ENCODE measurements at regions not wholly inside any gene's neighbourhood (a gene's known extent, or its start where the extent isn't known, plus 50 kb on each side); places are given as distances from the start of the nearest gene placed in this dataset.

GRCh38 chr13:105200181-105200580 lies 1335.3 kb downstream of the EFNB2 start:
- TF ChIP-seq CTCF (IDR thresholded peaks at IDR 0.05) (no peak), POLR2AphosphoS5 (IDR thresholded peaks at IDR 0.05; ENCODE audit: insufficient read depth in 1 of 2, low read depth in 1 of 2) (no peak), POLR2A (IDR thresholded peaks at IDR 0.05) (no peak)

Measured in vagina (tissue), 2 donors.